ENCODE measurements at regions not wholly inside any gene's neighbourhood (a gene's known extent, or its start where the extent isn't known, plus 50 kb on each side); places are given as distances from the start of the nearest gene placed in this dataset.

DNA sequence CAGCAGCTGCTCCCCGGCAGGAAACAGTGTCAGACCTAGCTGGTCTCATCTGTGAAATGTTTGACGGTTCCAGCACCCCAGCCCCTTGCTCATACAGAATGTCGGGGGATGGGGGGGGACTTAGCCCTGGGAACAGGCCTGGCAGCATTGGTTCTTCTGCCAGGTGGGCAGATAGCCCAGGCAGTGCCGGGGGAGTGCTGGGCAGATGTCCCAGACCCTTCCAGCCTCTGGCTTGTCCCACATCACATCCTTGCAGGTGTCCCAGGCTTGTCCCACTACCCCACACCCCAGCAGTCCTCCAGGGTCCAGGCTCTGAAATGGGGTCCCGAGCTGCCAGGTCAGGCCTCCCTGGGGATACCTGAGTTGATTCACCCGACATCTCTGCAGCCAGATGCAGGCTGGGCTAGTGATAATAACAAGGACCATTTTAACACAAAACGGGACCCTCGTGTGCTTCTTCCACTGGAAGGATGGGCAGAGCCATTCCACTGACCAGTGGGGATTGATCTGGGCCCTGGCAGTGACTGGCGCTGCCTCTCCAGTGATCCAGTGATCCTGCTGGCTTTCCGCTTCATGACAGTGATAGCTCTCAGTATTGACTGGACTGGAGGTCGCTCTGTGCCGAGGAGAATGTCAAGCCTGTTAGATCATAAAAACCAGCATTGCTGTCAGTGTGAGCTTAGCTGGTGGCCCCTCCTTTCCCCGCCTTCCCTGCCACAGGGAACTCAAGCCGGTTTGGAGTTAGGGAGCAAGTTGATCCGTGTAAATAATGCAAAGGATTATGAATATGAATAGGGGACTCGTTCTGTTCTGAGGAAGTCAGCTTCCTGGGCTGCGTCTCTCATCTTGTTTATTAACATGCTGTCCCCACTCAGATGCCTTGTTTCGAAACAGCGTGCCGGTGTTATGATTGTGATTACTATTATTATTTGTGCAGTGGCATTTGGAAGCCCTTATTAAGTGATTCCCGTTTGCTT, 180.6 kb downstream of the AACS start:
- Histone ChIP-seq H3K27ac (peak overlapping the region in 1 of 4 donors; percentile 17), H3K36me3 (no peaks in the 10 kb centered on the region), H3K4me1 (peaks cover 0 to 12% (median 0%) of the 10 kb centered on the region in 3 donors), H3K4me3 (peak overlapping the region in 1 of 4 donors; percentile 0), H3K27me3 (peaks cover 0 to 69% (median 0%) of the 10 kb centered on the region in 4 donors), H3K9me3 (no peaks in the 10 kb centered on the region)
- 20 to 26% methylated on average over 11 to 16 of the region's 21 CpGs for WGBS, 2 donors
- TF ChIP-seq, protein P1, sequence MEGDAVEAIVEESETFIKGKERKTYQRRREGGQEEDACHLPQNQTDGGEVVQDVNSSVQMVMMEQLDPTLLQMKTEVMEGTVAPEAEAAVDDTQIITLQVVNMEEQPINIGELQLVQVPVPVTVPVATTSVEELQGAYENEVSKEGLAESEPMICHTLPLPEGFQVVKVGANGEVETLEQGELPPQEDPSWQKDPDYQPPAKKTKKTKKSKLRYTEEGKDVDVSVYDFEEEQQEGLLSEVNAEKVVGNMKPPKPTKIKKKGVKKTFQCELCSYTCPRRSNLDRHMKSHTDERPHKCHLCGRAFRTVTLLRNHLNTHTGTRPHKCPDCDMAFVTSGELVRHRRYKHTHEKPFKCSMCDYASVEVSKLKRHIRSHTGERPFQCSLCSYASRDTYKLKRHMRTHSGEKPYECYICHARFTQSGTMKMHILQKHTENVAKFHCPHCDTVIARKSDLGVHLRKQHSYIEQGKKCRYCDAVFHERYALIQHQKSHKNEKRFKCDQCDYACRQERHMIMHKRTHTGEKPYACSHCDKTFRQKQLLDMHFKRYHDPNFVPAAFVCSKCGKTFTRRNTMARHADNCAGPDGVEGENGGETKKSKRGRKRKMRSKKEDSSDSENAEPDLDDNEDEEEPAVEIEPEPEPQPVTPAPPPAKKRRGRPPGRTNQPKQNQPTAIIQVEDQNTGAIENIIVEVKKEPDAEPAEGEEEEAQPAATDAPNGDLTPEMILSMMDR (IDR thresholded peaks at IDR 0.05), result no peak
- TF ChIP-seq POLR2A (IDR thresholded peaks at IDR 0.05), result no peak
- intact Hi-C loops (cut with DNase I), result no loop called here
- DNase-seq, result no peak

DNA sequence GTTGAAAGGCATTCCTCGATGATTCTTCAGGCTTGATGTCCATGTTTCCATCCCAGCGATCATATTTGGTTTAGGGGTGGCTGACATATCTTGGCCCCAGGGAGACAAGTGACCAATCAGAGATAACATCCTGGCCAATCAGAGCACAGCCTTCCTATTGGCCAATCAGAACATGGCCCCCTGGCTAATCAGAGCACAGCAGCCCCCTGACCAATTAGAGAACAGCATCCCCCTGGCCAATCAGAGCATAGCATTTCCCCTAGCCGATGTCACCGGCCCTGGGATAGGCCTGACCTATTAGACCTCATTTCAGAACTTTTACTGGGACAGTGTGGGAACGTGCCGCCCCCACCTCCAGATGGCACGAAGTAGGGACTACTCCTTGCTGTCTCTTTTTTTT, 182.2 kb downstream of the AACS start:
- 86 to 94% methylated on average over 7 of the region's 7 CpGs for WGBS, 2 donors
- no peaks in the 10 kb centered on the region for H3K9me3 ChIP-seq
- H3K4me1 ChIP-seq, result peaks cover 0 to 12% (median 0%) of the 10 kb centered on the region in 3 donors
- peaks cover 0 to 61% (median 0%) of the 10 kb centered on the region in 4 donors for H3K27me3 ChIP-seq
- no peaks in the 10 kb centered on the region for H3K36me3 ChIP-seq
- intact Hi-C loops (cut with DNase I), result no loop called here
- DNase-seq, result no peak
- H3K27ac ChIP-seq, result no peak overlapping the region
- no peak for TF ChIP-seq POLR2A (IDR thresholded peaks at IDR 0.05)
- TF ChIP-seq, protein P1 (IDR thresholded peaks at IDR 0.05), result no peak
- H3K4me3 ChIP-seq, result no peak overlapping the region

- H3K9me3 ChIP-seq, result no peaks in the 10 kb centered on the region
- H3K27me3 ChIP-seq, result peaks cover 0 to 47% (median 0%) of the 10 kb centered on the region in 4 donors
- intact Hi-C loops (cut with DNase I), result no loop called here
- H3K36me3 ChIP-seq, result no peaks in the 10 kb centered on the region
- H3K27ac ChIP-seq, result no peak overlapping the region
- TF ChIP-seq POLR2A (IDR thresholded peaks at IDR 0.05), result no peak
- TF ChIP-seq, protein P1 (IDR thresholded peaks at IDR 0.05), result no peak
- no peak for DNase-seq
- no peak overlapping the region for H3K4me3 ChIP-seq
- H3K4me1 ChIP-seq, result peaks cover 0 to 12% (median 0%) of the 10 kb centered on the region in 3 donors
- 61 to 69% methylated on average over 5 to 12 of the region's 13 CpGs for WGBS, 2 donors
Observed at GRCh38 chr12:125249066-125249824, 184.0 kb downstream of the AACS start.

DNA sequence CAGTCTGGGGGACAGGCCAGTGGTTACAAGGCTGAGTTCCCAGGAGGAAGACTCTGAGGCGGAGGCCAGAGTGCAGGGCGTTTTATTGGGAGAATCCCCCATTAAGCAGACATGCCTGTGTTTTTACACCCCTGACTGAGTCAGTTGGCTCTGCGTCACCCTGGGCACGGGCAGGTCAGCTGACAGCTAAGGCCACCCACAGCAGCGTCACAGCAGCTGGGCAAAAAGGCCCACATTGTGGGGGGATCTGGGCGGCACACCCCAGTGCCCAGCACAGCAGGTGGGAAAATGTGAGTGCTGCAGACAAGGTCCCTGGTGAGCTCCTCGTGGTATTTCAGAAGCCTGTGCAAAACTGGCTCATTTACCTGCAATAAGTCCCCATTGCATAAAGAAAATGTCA, 184.7 kb downstream of the AACS start:
- no peak overlapping the region for H3K27ac ChIP-seq
- H3K27me3 ChIP-seq, result peaks cover 0 to 43% (median 0%) of the 10 kb centered on the region in 4 donors
- no peaks in the 10 kb centered on the region for H3K9me3 ChIP-seq
- TF ChIP-seq POLR2A (IDR thresholded peaks at IDR 0.05), result no peak
- TF ChIP-seq, protein P1 (IDR thresholded peaks at IDR 0.05), result no peak
- DNase-seq, result no peak
- no peak overlapping the region for H3K4me3 ChIP-seq
- H3K4me1 ChIP-seq, result peaks cover 0 to 12% (median 0%) of the 10 kb centered on the region in 3 donors
- intact Hi-C loops (cut with DNase I), result no loop called here
- no peaks in the 10 kb centered on the region for H3K36me3 ChIP-seq
- whole genome bisulfite sequencing, 2 donors, result 76 to 86% methylated on average over 4 to 6 of the region's 7 CpGs
